IMR-90 (cell line): ENCODE measurements at regions not wholly inside any gene's neighbourhood (a gene's known extent, or its start where the extent isn't known, plus 50 kb on each side); places are given as distances from the start of the nearest gene placed in this dataset.
"Not testable (repeated sequence)": the region's sequence is repeated elsewhere in the genome, so short reads cannot be mapped to it uniquely, and the experiment has no call there.

Experiments used
- ATAC-seq: fragments of 200-7000 bp; cut with Tn5 transposase; 2 replicates; pipeline ENCODE4 v1.9.1; 2020; ENCODE audit warnings: low read depth, mild to moderate bottlenecking, moderate library complexity
- BruUV-seq: library from RNA; stranded (reverse); fragments of 400-500 nt; replicated peaks from 2 replicates; lab custom pipeline; 2021; lab: Mats Ljungman, UMichigan
- CTCF ChIA-PET: fragments of 300-600 bp; formaldehyde crosslinking; extraction: SDS; loops from one replicate; lab custom pipeline; 2021; ENCODE audit warnings: antibody characterized with exemption; lab: Yijun Ruan, JAX
- POLR2A ChIA-PET: fragments of 300-600 bp; sonication (Branson Sonifier 250); formaldehyde crosslinking; loops from one replicate; lab custom pipeline; 2022; ENCODE audit warnings: antibody characterized with exemption; ENCODE audit not compliant: unreplicated experiment; lab: Charles Lee
- DNase-seq: peaks from one replicate; pipeline ENCODE4 v3.0.0; 2013
- H2AFZ ChIP-seq: replicated peaks from 2 replicates; pipeline ENCODE3; 2013; ENCODE audit warnings: low read length, mild to moderate bottlenecking; ENCODE audit not compliant: poor library complexity
- H2AK5ac ChIP-seq: 2 replicates; pipeline ENCODE4 v1.6.1; 2013; ENCODE audit warnings: low read depth, low read length, inconsistent platforms
- H2AK9ac ChIP-seq: replicated peaks from 2 replicates; pipeline ENCODE3; 2013; ENCODE audit warnings: mild to moderate bottlenecking, low read depth, low read length, moderate library complexity; ENCODE audit not compliant: poor library complexity
- H2BK120ac ChIP-seq: 2 replicates; pipeline ENCODE4 v1.6.1; 2013; ENCODE audit warnings: low read depth, low read length, inconsistent platforms
- H2BK15ac ChIP-seq: 3 replicates; pipeline ENCODE4 v1.6.1; 2013; ENCODE audit warnings: low read depth, low read length, inconsistent platforms
- H2BK20ac ChIP-seq: 2 replicates; pipeline ENCODE4 v1.6.1; 2013; ENCODE audit warnings: low read depth, mild to moderate bottlenecking, inconsistent platforms, low read length, moderate library complexity
- H2BK5ac ChIP-seq: 2 replicates; pipeline ENCODE4 v1.6.1; 2013; ENCODE audit warnings: mild to moderate bottlenecking, low read depth, low read length, inconsistent platforms; ENCODE audit not compliant: poor library complexity, severe bottlenecking
- H3K14ac ChIP-seq: replicated peaks from 2 replicates; pipeline ENCODE4 v1.6.1; 2013; ENCODE audit warnings: low read depth, low read length, inconsistent platforms
- H3K18ac ChIP-seq: 2 replicates; pipeline ENCODE4 v1.6.1; 2013; ENCODE audit warnings: low read depth, low read length, control low read depth
- H3K23ac ChIP-seq: 2 replicates; pipeline ENCODE4 v1.6.1; 2013; ENCODE audit warnings: low read depth, low read length, inconsistent platforms
- H3K27ac ChIP-seq: 2 replicates; pipeline ENCODE4 v1.5.1; 2013; ENCODE audit warnings: mild to moderate bottlenecking, control low read depth, low read length; ENCODE audit not compliant: insufficient read depth
- H3K27me3 ChIP-seq: 2 replicates; pipeline ENCODE4 v1.6.1; 2013; ENCODE audit warnings: low read length; ENCODE audit not compliant: control insufficient read depth, insufficient read depth
- H3K36me3 ChIP-seq: 2 replicates; pipeline ENCODE4 v1.6.1; 2013; ENCODE audit warnings: low read length, mixed read lengths; ENCODE audit not compliant: control insufficient read depth, insufficient read depth
- H3K4ac ChIP-seq: 2 replicates; pipeline ENCODE4 v1.6.1; 2013; ENCODE audit warnings: low read depth, low read length, inconsistent platforms
- H3K4me1 ChIP-seq: 2 replicates; pipeline ENCODE4 v1.6.1; 2013; ENCODE audit warnings: low read length, mixed read lengths; ENCODE audit not compliant: control insufficient read depth, insufficient read depth
- H3K4me2 ChIP-seq: 2 replicates; pipeline ENCODE4 v1.6.1; 2013; ENCODE audit warnings: low read depth, mild to moderate bottlenecking, control low read depth, low read length, moderate library complexity
- H3K4me3 ChIP-seq: 2 replicates; pipeline ENCODE4 v1.5.1; 2013; ENCODE audit warnings: low read depth, mild to moderate bottlenecking, control low read depth, low read length, moderate library complexity; ENCODE audit not compliant: insufficient read depth
- H3K56ac ChIP-seq: 2 replicates; pipeline ENCODE4 v1.6.1; 2013; ENCODE audit warnings: low read length, inconsistent platforms; ENCODE audit not compliant: insufficient read depth; ENCODE audit errors: extremely low read depth
- H3K79me1 ChIP-seq, 2 experiments: 2 replicates each; pipeline ENCODE4 v1.6.1; 2013; ENCODE audit warnings: low read length in 2 of 2, inconsistent platforms in 1 of 2, low read depth in 1 of 2
- H3K9ac ChIP-seq: 2 replicates; pipeline ENCODE4 v1.6.1; 2013; ENCODE audit warnings: low read depth, low read length, control low read depth
- H3K9me1 ChIP-seq: 2 replicates; pipeline ENCODE4 v1.6.1; 2013; ENCODE audit warnings: low read length, inconsistent platforms; ENCODE audit not compliant: insufficient read depth
- H3K9me3 ChIP-seq: 2 replicates; pipeline ENCODE4 v1.6.1; 2013; ENCODE audit warnings: low read length; ENCODE audit not compliant: control insufficient read depth, insufficient read depth
- H4K20me1 ChIP-seq: 2 replicates; pipeline ENCODE4 v1.6.1; 2013; ENCODE audit warnings: low read length, inconsistent platforms; ENCODE audit not compliant: insufficient read depth
- H4K5ac ChIP-seq: 2 replicates; pipeline ENCODE4 v1.6.1; 2013; ENCODE audit warnings: mild to moderate bottlenecking, low read depth, low read length, control low read depth
- H4K8ac ChIP-seq, 2 experiments: 2 replicates each; pipeline ENCODE4 v1.6.1; 2013; ENCODE audit warnings: low read depth in 2 of 2, low read length in 2 of 2, control low read depth in 1 of 2, inconsistent platforms in 1 of 2
- H4K91ac ChIP-seq: 2 replicates; pipeline ENCODE4 v1.6.1; 2013; ENCODE audit warnings: low read depth, low read length, inconsistent platforms; ENCODE audit not compliant: insufficient read depth
- WGBS, 2 experiments: methylation state at CpG; one replicate each; pipeline versions ENCODE4 v1.1.5 to v1.1.7; 2013; ENCODE audit warnings: missing lambda C conversion rate in 2 of 2; ENCODE audit not compliant: insufficient read length in 1 of 2; ENCODE audit errors: extremely low coverage in 2 of 2; 5-methylcytosine and 5-hydroxymethylcytosine counted together
- dilution Hi-C: fragments of 300-500 bp; cut with HindIII; formaldehyde crosslinking; loops from one replicate; pipeline ENCODE4 v1.14.3; 2018; ENCODE audit warnings: low sequenced_read_pairs; ENCODE audit not compliant: unreplicated experiment
- in situ Hi-C: fragments of 300-500 bp; cut with MboI; formaldehyde crosslinking; loops from 3 replicates; pipeline ENCODE4 v1.14.3; 2019; ENCODE audit warnings: low sequenced_read_pairs, inconsistent platforms, mixed read lengths
- intact Hi-C: fragments of 100-400 bp; cut with micrococcal nuclease; formaldehyde crosslinking; loops from 2 replicates; pipeline ENCODE4 v1.10.0; 2022

GRCh38 chr2:89224803-89225202, 533.3 kb downstream of the RPIA start:
- H3K4me3 ChIP-seq, H3K18ac ChIP-seq, H4K91ac ChIP-seq, H3K27me3 ChIP-seq, H3K9ac ChIP-seq, ATAC-seq, H3K14ac ChIP-seq, H2BK120ac ChIP-seq, dilution Hi-C loops, H3K36me3 ChIP-seq, CTCF ChIA-PET, H4K8ac ChIP-seq, H2AFZ ChIP-seq, H2BK5ac ChIP-seq, H3K4me1 ChIP-seq, H2AK5ac ChIP-seq, H3K23ac ChIP-seq, intact Hi-C loops, H4K5ac ChIP-seq, POLR2A ChIA-PET, H3K4ac ChIP-seq, H3K56ac ChIP-seq, H2BK20ac ChIP-seq, H3K79me1 ChIP-seq, DNase-seq, BruUV-seq, H2AK9ac ChIP-seq, H3K9me3 ChIP-seq, H3K4me2 ChIP-seq, in situ Hi-C loops, H3K27ac ChIP-seq, H2BK15ac ChIP-seq, H3K9me1 ChIP-seq, H4K20me1 ChIP-seq: not testable (repeated sequence)
- no CpG with 5 or more reads among the region's 2 CpGs for WGBS, 2 experiments

DNA sequence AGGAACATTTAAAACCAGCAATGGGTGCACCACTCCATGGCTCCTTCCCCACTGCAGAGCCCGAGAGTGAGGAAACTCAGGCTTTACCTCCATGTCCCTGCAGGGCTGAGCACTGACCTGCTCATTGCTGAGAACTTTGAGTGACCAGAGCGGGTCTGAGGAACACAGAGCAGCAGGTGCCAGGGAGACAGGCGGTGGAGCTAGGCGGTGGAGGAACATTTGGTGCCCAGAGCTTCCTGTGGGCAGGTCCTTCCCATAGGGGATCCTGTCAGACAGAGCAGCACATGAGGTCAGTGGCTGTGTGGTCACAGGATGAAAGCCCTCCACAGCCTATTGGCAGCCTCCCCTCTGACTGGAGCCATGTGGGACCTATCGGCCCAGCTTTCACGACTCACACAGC, 538.5 kb downstream of the RPIA start:
- H3K36me3 ChIP-seq, ATAC-seq, H3K9me1 ChIP-seq, H2BK20ac ChIP-seq, H4K20me1 ChIP-seq, dilution Hi-C loops, H4K91ac ChIP-seq, H2AFZ ChIP-seq, H3K4ac ChIP-seq, H2AK5ac ChIP-seq, H2BK120ac ChIP-seq, H4K5ac ChIP-seq, H2BK5ac ChIP-seq, H3K56ac ChIP-seq, H3K79me1 ChIP-seq, H4K8ac ChIP-seq, H3K9me3 ChIP-seq, H3K4me2 ChIP-seq, H2AK9ac ChIP-seq, intact Hi-C loops, CTCF ChIA-PET, H3K4me3 ChIP-seq, H2BK15ac ChIP-seq, BruUV-seq, H3K27ac ChIP-seq, H3K14ac ChIP-seq, H3K23ac ChIP-seq, H3K27me3 ChIP-seq, H3K18ac ChIP-seq, H3K9ac ChIP-seq, H3K4me1 ChIP-seq, DNase-seq, POLR2A ChIA-PET, in situ Hi-C loops: not testable (repeated sequence)
- 100% methylated on average over 1 of the region's 6 CpGs; no CpG with 5 or more reads in 1 of the 2 experiments for WGBS, 2 experiments
